Islet precursor cell (in vitro differentiated cells): ENCODE measurements at regions not wholly inside any gene's neighbourhood (a gene's known extent, or its start where the extent isn't known, plus 50 kb on each side); places are given as distances from the start of the nearest gene placed in this dataset.

ENCODE experiments used
- DNase-seq: peaks from one replicate; pipeline ENCODE4 v3.0.0-alpha.2; 2018

- DNase-seq = no peak
Measured at GRCh38 chr18:64539847-64540246, 391.0 kb upstream of the LINC00305 start.

DNA sequence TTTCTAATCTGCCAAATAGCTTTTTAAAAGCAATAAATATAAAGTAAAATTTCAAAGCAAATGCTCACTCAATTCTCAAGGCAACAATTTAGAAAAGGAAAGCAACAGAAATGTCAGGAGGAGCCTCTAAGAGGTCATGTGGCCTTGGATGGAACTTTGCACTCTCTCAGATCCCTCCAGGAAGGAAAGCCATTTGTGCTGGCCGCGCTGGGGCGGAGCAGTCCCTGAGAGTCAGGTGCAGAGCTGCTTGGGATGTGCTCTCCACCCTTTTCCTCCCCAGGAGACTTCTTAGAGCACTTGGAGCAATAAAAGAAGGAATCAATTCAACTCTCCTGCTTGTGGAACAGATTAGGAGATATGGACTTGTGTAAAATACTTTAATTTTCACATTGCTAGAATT, 379.8 kb upstream of the LINC00305 start:
- DNase-seq = no peak

DNA sequence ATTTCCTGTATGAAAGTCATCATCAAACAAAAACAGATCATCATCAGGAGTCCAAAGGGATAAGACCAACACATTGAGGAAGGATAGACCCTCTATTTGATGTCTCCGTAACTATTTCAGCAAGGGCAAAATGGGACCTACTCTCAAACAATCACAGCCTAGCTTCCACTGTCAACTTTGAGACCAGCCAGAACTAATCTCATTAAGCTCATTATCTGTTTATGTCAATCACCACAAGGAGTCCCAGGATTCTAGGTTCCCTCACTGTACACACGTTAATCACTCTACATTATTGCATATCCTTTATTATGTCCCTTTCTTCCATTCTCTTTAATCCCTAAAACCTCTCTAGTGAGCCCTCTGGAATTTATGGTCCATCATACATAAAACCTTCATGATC, 370.3 kb upstream of the LINC00305 start:
- DNase-seq = no peak

DNA sequence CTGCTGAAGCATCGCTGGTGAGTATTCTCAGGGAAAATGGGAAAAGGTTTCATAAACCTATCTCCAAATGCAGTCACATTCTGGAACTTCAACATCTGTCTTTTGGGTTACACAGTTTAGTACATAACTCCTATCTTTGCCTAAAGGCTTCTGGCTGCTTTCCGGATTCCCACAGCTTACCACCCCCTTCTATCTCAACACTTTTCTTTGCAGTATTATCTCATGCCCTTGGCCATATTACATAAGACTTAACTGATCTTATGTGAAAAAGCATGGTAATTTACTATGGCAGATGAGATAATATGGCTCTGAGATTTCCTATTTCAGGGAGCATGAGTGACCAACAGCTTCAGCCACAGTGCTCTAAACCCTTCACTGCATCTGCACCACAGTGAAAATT, 369.3 kb upstream of the LINC00305 start:
- no peak for DNase-seq

GRCh38 chr18:64513401-64513800, 364.5 kb upstream of the LINC00305 start:
- no peak for DNase-seq

DNA sequence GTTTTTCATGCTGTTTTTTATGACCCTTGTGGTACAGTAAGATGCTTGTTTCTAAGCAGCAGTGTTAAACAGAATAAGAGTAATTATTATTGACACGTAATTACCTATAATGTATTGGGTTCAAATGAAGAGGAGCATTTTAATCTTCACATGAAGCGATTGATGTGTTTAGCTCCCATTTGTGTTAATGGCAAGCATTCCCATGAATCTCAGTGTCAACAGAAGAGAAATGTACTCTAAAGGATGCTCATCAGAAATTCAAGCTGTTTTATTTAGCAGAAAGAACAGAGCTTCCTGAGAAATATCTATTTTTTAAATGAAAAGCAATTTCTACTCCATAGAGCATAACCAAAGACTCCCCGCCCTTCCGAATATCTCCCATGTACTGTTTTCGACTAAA, 341.3 kb upstream of the LINC00305 start:
- no peak for DNase-seq

- DNase-seq = no peak
Measured at GRCh38 chr18:64488698-64489097, 339.8 kb upstream of the LINC00305 start.

GRCh38 chr18:64474773-64475172, 325.9 kb upstream of the LINC00305 start:
- DNase-seq = no peak

DNA sequence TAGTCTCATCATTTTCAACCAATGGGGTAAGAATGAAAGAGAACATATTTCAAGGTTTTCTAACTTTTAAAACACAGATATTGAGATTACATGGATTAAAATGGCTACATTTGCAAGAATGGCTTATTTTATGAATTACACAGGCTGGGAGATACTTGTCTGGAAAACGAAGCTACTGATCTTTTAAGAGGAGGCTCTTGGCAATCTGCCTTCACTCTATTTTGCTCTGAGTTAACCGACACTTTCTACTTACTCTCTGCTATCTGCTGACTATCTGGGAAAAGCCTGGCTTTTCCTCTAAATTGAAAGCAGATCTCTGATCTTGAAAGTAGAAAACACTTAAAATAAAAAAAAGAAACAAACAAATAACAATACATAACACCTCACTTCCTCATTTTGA, 325.4 kb upstream of the LINC00305 start:
- no peak for DNase-seq

- no peak for DNase-seq
Measured at GRCh38 chr18:64449434-64449833, 300.5 kb upstream of the LINC00305 start.

GRCh38 chr18:64444819-64445218, 295.9 kb upstream of the LINC00305 start:
- peak; percentile 54 for DNase-seq

GRCh38 chr18:64438178-64438577, 289.3 kb upstream of the LINC00305 start:
- no peak for DNase-seq

- DNase-seq = no peak
Measured at GRCh38 chr18:64436111-64436510, 287.2 kb upstream of the LINC00305 start.

DNA sequence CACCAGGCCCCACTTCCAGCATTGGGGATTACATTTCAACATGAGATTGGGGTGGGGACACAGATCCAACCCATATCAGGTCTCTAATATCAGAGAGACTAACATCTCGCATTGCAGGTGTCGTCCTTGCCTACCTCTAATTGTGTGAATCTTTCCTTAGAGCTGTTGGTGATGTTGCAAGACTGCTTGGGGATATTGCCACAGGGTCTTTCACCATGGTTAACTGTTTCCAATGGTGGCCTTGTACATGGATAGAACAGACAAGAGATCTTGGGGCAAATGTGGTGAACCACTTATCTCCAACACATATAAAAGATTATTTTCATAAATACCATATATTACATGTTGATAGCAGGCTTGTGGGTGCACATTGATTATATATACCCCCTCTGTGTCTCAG, 270.3 kb upstream of the LINC00305 start:
- no peak for DNase-seq

DNA sequence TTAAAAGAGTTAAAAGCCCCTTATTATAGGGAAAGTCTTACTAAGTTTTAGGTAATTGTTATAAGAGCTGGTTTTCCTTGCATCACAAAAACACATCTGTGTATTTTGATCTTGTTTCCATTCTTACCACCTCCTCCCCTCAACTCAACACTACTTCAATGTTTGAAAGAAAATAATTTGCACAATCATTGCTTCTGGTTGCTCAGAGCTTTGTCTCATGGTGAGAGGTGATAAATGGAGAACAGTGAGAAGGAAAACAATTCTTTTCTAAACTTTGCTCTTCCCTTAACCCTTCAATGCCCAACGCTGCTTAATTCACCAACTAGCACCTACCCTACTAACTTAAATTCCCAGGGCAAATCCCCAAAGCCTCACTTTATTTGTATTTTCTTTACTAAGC, 268.1 kb upstream of the LINC00305 start:
- DNase-seq = no peak

DNA sequence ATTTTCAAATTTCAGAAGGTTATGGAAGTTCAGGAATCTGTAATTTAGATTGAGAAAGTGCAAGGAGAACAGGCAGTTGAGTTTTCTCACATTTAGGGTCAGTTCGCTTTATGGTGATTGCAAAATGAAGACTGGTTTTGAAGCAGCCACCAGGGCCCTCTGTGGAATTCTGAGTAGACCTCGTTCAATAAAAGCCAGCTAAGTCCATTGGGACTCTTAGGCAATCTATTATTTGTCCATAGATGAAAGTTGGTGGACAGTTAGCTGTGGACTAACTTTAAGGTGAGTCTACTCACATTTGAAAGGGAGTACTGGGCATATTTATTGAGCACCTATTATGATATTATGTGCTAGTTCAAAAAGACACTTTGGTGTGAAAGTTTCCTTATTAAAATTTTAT, 266.3 kb upstream of the LINC00305 start:
- no peak for DNase-seq

DNA sequence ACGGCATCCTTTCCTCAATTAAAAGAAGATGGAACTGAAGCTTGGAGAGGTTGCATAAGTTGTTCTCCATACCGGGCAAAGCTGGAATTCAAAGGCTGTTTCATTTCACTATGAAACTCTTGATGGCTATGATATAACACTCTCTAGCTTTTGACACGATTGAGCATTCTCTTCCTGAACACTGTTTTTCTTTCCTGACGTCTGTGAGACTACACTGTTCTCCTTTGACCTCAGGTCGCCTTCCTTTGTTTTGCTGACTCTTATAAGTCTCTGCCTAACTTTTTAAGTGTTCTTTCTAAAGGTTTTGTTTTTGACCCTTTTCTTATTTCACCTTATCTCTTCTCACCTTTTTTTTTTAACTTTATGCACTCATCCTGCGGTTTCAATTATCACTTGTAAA, 261.8 kb upstream of the LINC00305 start:
- DNase-seq = no peak

DNA sequence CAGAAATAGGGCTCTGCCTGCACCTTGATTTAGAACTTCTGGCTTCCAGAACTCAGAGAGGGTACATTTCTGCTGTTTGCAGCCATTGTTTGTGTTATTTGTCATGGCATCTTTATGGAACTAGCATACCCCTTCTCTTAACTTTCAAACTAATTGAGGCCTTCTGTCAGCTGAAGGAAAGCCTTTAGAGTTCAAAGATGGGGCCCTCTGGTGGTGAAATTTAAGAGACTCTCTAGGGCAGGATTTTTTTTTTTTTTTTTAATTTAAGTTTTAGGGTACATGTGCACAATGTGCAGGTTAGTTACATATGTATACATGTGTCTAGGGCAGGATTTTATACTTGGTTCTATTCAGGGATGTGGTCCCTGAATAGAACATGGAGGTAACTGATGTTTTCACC, 260.6 kb upstream of the LINC00305 start:
- DNase-seq = no peak

GRCh38 chr18:64407606-64408005, 258.7 kb upstream of the LINC00305 start:
- no peak for DNase-seq

DNA sequence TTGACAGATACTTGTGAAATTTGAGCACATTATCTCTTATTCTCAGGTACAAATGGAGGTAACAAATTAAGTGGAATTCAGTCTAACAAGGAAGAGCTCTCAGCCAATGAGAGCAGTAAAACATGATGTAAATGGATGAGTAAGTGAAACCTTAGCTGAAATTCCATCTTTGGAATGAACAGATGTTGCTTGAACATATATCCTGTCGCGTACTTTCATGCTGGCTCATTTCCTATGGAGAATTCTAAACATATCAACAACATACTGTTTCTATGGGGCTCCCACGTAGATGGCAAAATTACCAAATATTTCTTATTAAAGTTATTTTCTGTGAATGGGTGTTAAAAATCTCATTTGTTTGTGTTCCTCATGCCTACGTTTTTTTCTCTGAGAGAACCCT, 256.3 kb upstream of the LINC00305 start:
- DNase-seq = no peak

- DNase-seq = no peak
Measured at GRCh38 chr18:64403784-64404503, 255.1 kb upstream of the LINC00305 start.

DNA sequence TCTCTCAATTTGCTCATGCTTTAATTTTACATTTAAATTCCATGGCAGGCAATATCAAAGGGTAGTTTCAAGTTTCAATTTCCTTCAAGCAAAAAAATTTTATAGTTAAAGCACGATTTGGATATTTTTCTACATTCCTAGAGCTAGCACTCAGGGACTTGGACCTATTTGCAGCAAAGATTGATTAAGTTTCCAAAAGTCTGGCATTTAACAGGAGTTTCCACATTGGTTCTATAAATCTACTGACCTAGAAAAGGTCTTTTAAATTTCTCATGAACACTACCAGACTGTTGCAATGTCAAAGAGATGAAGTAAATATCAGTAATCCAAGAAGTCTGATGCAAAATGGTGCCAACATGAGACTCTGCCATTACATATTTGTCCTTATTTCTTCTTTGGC, 253.7 kb upstream of the LINC00305 start:
- no peak for DNase-seq

GRCh38 chr18:64401268-64402060, 252.6 kb upstream of the LINC00305 start:
- no peak for DNase-seq

GRCh38 chr18:64399566-64399965, 250.7 kb upstream of the LINC00305 start:
- no peak for DNase-seq

DNA sequence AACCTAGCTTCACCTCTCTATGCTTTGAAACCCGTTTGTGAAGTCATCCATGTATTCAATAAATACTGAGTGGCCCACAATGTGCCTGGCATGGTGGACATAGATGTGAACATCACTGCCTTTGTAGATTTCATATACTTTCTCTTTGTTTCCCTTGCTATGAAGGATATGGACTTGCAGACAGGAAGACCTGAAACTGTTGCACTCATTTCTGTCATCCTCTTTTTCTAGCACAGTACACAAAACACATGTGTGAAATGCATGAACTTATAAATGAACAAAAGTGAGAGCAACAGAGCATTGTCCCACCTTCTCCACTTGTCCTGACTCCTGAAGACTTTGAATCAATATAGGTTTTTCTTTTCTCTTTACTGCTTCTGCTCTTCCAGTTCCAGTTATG, 249.4 kb upstream of the LINC00305 start:
- DNase-seq = no peak
